Esophagus squamous epithelium (tissue), 5 donors: ENCODE measurements at regions not wholly inside any gene's neighbourhood (a gene's known extent, or its start where the extent isn't known, plus 50 kb on each side); places are given as distances from the start of the nearest gene placed in this dataset.

Experiments used
- DNase-seq: peaks from one replicate; lab custom pipeline; 2025; lab: John Stamatoyannopoulos, UW
- H3K27ac ChIP-seq, 4 donors: fragments of 200-600 bp; sonication (generic); one replicate each; pipeline ENCODE4 v1.5.1; 2016 to 2019; ENCODE audit warnings: mild to moderate bottlenecking in 1 of 4
- H3K27me3 ChIP-seq, 4 donors: fragments of 200-600 bp; sonication (generic); 1 replicate in 3 of 4; 2 replicates in 1 of 4; pipeline versions ENCODE4 v1.5.1 to v1.6.0; 2017 to 2021; ENCODE audit warnings: antibody characterized with exemption in 1 of 4
- H3K36me3 ChIP-seq, 3 donors: fragments of 200-600 bp; sonication (generic); one replicate each; pipeline ENCODE4 v1.5.1; 2016 to 2019
- H3K4me1 ChIP-seq, 3 donors: fragments of 200-600 bp; sonication (generic); one replicate each; pipeline ENCODE4 v1.5.1; 2017 to 2019
- H3K4me3 ChIP-seq, 4 donors: fragments of 200-600 bp; sonication (generic); 1 replicate in 3 of 4; 2 replicates in 1 of 4; pipeline ENCODE4 v1.5.1; 2016 to 2019; ENCODE audit warnings: mild to moderate bottlenecking in 2 of 4, moderate library complexity in 1 of 4
- H3K9me3 ChIP-seq, 3 donors: fragments of 200-600 bp; sonication (generic); one replicate each; pipeline ENCODE4 v1.5.1; 2016 to 2019
- CTCF ChIP-seq, 6 experiments: fragments of 450-650 bp in 4 of 6; fragments of 200-600 bp in 2 of 6; sonication (generic) in 2 of 6; IDR thresholded peaks; one replicate each; pipeline ENCODE4 v1.5.1; 2016 to 2019; ENCODE audit warnings: antibody characterized with exemption in 6 of 6, mild to moderate bottlenecking in 4 of 6, moderate library complexity in 4 of 6
- POLR2A ChIP-seq, 4 donors: fragments of 450-650 bp; IDR thresholded peaks; one replicate each; pipeline ENCODE4 v1.6.1; 2017; ENCODE audit warnings: antibody characterized with exemption in 4 of 4, mild to moderate bottlenecking in 4 of 4, moderate library complexity in 3 of 4
- WGBS, 2 donors: methylation state at CpG; one replicate each; pipeline ENCODE4 v1.1.5; 2018; 5-methylcytosine and 5-hydroxymethylcytosine counted together
- intact Hi-C: fragments of 100-400 bp; cut with DNase I; formaldehyde crosslinking; loops from one replicate; pipeline ENCODE4 v1.15.0; 2022
- donor health status: DM: yes; HTN: yes; CAD: no.

GRCh38 chr1:233490488-233490887 lies 123.4 kb upstream of the KCNK1 start:
- 69% methylated on average over 2 of the region's 2 CpGs; no CpG with 5 or more reads in 1 of the 2 donors for WGBS, 2 donors
- Histone ChIP-seq H3K27me3 (no peaks in the 10 kb centered on the region), H3K4me3 (no peak overlapping the region), H3K27ac (no peak overlapping the region), H3K36me3 (no peaks in the 10 kb centered on the region), H3K4me1 (no peaks in the 10 kb centered on the region), H3K9me3 (no peaks in the 10 kb centered on the region)
- intact Hi-C loops = no loop called here
- no peak for DNase-seq
- TF ChIP-seq POLR2A (IDR thresholded peaks at IDR 0.05) (no peak), CTCF (IDR thresholded peaks at IDR 0.05) (no peak)

GRCh38 chr1:233491953-233492620 lies 121.8 kb upstream of the KCNK1 start:
- TF ChIP-seq POLR2A (IDR thresholded peaks at IDR 0.05) (no peak), CTCF (IDR thresholded peaks at IDR 0.05) (no peak)
- H3K36me3 ChIP-seq = no peaks in the 10 kb centered on the region

GRCh38 chr1:233496993-233497392 lies 116.9 kb upstream of the KCNK1 start:
- no peak for DNase-seq
- 68 to 80% methylated on average over 2 of the region's 2 CpGs for WGBS, 2 donors
- Histone ChIP-seq H3K4me3 (no peak overlapping the region), H3K27ac (no peak overlapping the region), H3K27me3 (peaks cover 0 to 16% (median 0%) of the 10 kb centered on the region in 4 donors), H3K9me3 (no peaks in the 10 kb centered on the region), H3K4me1 (no peaks in the 10 kb centered on the region), H3K36me3 (no peaks in the 10 kb centered on the region)
- intact Hi-C loops = no loop called here
- TF ChIP-seq POLR2A (IDR thresholded peaks at IDR 0.05) = no peak
- no peak for TF ChIP-seq CTCF (IDR thresholded peaks at IDR 0.05)

More at GRCh38 chr1:233491953-233492620, 121.8 kb upstream of the KCNK1 start:
- Histone ChIP-seq H3K4me3 (no peak overlapping the region), H3K27ac (no peak overlapping the region), H3K27me3 (no peaks in the 10 kb centered on the region), H3K4me1 (no peaks in the 10 kb centered on the region), H3K9me3 (no peaks in the 10 kb centered on the region)
- no peak for DNase-seq
- intact Hi-C loops = no loop called here
- WGBS, 2 donors = 40 to 56% methylated on average over 7 of the region's 7 CpGs

GRCh38 chr1:233497679-233498078 lies 116.2 kb upstream of the KCNK1 start:
- Histone ChIP-seq H3K27me3 (peaks cover 0 to 16% (median 0%) of the 10 kb centered on the region in 4 donors), H3K4me1 (no peaks in the 10 kb centered on the region), H3K9me3 (no peaks in the 10 kb centered on the region), H3K36me3 (no peaks in the 10 kb centered on the region), H3K4me3 (no peak overlapping the region), H3K27ac (no peak overlapping the region)
- TF ChIP-seq CTCF (IDR thresholded peaks at IDR 0.05) (no peak), POLR2A (IDR thresholded peaks at IDR 0.05) (no peak)
- no peak for DNase-seq
- intact Hi-C loops = no loop called here
- WGBS, 2 donors = 65 to 81% methylated on average over 3 of the region's 3 CpGs

GRCh38 chr1:233500106-233500505 lies 113.8 kb upstream of the KCNK1 start:
- intact Hi-C loops = no loop called here
- no peaks in the 10 kb centered on the region for H3K36me3 ChIP-seq
- no peak overlapping the region for H3K4me3 ChIP-seq
- no peaks in the 10 kb centered on the region for H3K4me1 ChIP-seq
- no peaks in the 10 kb centered on the region for H3K9me3 ChIP-seq
- 57 to 64% methylated on average over 3 of the region's 3 CpGs for WGBS, 2 donors
- no peak overlapping the region for H3K27ac ChIP-seq
- peaks cover 0 to 16% (median 0%) of the 10 kb centered on the region in 4 donors for H3K27me3 ChIP-seq
- no peak for DNase-seq
- TF ChIP-seq POLR2A (IDR thresholded peaks at IDR 0.05) (no peak), CTCF (IDR thresholded peaks at IDR 0.05) (no peak)
